ENCODE measurements at regions not wholly inside any gene's neighbourhood (a gene's known extent, or its start where the extent isn't known, plus 50 kb on each side); places are given as distances from the start of the nearest gene placed in this dataset.

DNA sequence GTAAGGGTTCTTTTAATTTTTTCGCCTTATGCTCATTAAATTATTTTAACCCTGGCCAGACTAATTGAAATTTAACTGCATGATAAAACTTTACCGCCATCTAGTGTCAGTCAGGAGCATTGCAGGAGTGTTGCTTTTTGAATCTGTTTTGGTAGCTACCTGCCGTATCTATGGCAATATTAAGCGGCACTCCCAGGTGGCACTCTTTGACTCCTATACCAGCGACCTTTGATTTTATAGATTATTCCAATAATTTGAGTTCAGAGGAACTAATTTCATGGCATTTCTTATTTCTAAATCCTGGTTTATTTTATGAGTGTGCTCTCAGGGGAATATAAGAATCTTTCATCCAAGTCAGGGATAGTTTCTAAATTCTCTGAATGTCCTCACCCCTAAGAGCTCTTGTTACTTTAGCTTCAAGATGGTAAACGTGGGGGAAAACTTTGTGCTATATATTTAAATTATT lies 198.9 kb downstream of the REEP3 start:
- Histone ChIP-seq H3K4me3 (ENCODE audit: insufficient read depth in 1 of 2, low read depth in 1 of 2, low read length in 2 of 2) (peak overlapping the region in 1 of 2 experiments; percentile 70), H3K9ac (ENCODE audit: low read length) (peak overlapping the region; percentile 77), H3K18ac (ENCODE audit: low read depth in 1 of 2, low read length in 2 of 2) (no peak overlapping the region), H2AK5ac (ENCODE audit: low read length, severe bottlenecking) (no peak overlapping the region), H3K9me3 (ENCODE audit: control insufficient read depth, low read length) (no peaks in the 10 kb centered on the region), H3K4me1 (ENCODE audit: control insufficient read depth, insufficient read depth, low read depth, low read length) (peaks cover 13% of the 10 kb centered on the region), H2BK5ac (ENCODE audit: low read depth, low read length, poor library complexity, severe bottlenecking) (no peak overlapping the region), H2BK120ac (ENCODE audit: low read depth, low read length) (no peak overlapping the region), H3K79me1 (replicated peaks; ENCODE audit: low read length, poor library complexity, severe bottlenecking) (no peaks in the 10 kb centered on the region), H3K36me3 (ENCODE audit: control insufficient read depth in 1 of 2, insufficient read depth in 2 of 2, low read depth in 1 of 2, low read length in 2 of 2) (no peaks in the 10 kb centered on the region), H3K4ac (ENCODE audit: low read depth in 1 of 2, low read length in 2 of 2) (no peak overlapping the region), H3K14ac (ENCODE audit: low read length in 2 of 2) (no peak overlapping the region), H3K23ac (ENCODE audit: low read length in 2 of 2) (no peak overlapping the region), H4K91ac (ENCODE audit: low read length) (no peak overlapping the region), H3K27me3 (ENCODE audit: control insufficient read depth in 1 of 2, insufficient read depth in 1 of 2, low read length in 2 of 2) (no peaks in the 10 kb centered on the region), H2AFZ (ENCODE audit: low read depth, low read length) (no peak overlapping the region), H2BK15ac (ENCODE audit: low read depth, poor library complexity, severe bottlenecking) (no peak overlapping the region), H2BK12ac (ENCODE audit: low read length in 2 of 2) (no peak overlapping the region), H3K27ac (ENCODE audit: low read length, poor library complexity, severe bottlenecking) (no peak overlapping the region), H4K8ac (ENCODE audit: low read length) (no peak overlapping the region), H3K4me2 (ENCODE audit: low read length, poor library complexity, severe bottlenecking) (no peak overlapping the region)
- DNase-seq: peak; percentile 49
- WGBS: 0% methylated on average over 1 of the region's 6 CpGs

DNA sequence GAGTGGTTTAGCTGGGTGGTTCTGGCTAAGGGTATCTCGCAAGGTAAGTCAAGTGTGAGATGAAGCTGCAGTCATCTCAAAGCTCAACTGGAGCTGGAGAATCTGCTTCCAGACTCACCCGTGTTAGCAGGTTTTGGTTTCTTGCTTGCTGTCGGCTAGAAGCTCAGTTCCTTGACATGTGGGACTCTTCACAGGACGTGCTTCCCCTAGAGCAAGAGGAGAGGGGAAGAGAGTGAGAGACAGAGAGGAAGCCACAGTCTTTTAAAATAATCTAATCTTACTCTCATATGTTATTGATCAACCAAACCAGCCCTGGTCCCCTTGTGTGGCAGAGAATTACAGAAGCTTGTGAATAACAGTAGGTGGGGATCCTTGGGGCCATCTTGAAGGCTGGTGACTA lies 199.5 kb downstream of the REEP3 start:
- H3K4me2 ChIP-seq (ENCODE audit: low read length, poor library complexity, severe bottlenecking): no peak overlapping the region
- peak overlapping the region in 1 of 2 experiments; percentile 49 for H2BK12ac ChIP-seq (ENCODE audit: low read length in 2 of 2)
- H3K4me3 ChIP-seq (ENCODE audit: insufficient read depth in 1 of 2, low read depth in 1 of 2, low read length in 2 of 2): peak overlapping the region in 1 of 2 experiments; percentile 20
- H3K23ac ChIP-seq (ENCODE audit: low read length in 2 of 2): no peak overlapping the region
- 63% methylated on average over 3 of the region's 4 CpGs for WGBS
- peak overlapping the region; percentile 77 for H3K9ac ChIP-seq (ENCODE audit: low read length)
- H3K79me1 ChIP-seq (replicated peaks; ENCODE audit: low read length, poor library complexity, severe bottlenecking): no peaks in the 10 kb centered on the region
- H3K14ac ChIP-seq (ENCODE audit: low read length in 2 of 2): no peak overlapping the region
- H3K27ac ChIP-seq (ENCODE audit: low read length, poor library complexity, severe bottlenecking): no peak overlapping the region
- H2BK5ac ChIP-seq (ENCODE audit: low read depth, low read length, poor library complexity, severe bottlenecking): no peak overlapping the region
- no peaks in the 10 kb centered on the region for H3K27me3 ChIP-seq (ENCODE audit: control insufficient read depth in 1 of 2, insufficient read depth in 1 of 2, low read length in 2 of 2)
- DNase-seq: no peak
- H2AK5ac ChIP-seq (ENCODE audit: low read length, severe bottlenecking): no peak overlapping the region
- no peaks in the 10 kb centered on the region for H3K9me3 ChIP-seq (ENCODE audit: control insufficient read depth, low read length)
- no peak overlapping the region for H4K8ac ChIP-seq (ENCODE audit: low read length)
- H2BK120ac ChIP-seq (ENCODE audit: low read depth, low read length): no peak overlapping the region
- H4K91ac ChIP-seq (ENCODE audit: low read length): no peak overlapping the region
- peaks cover 13% of the 10 kb centered on the region for H3K4me1 ChIP-seq (ENCODE audit: control insufficient read depth, insufficient read depth, low read depth, low read length)
- H2AFZ ChIP-seq (ENCODE audit: low read depth, low read length): no peak overlapping the region
- H3K36me3 ChIP-seq (ENCODE audit: control insufficient read depth in 1 of 2, insufficient read depth in 2 of 2, low read depth in 1 of 2, low read length in 2 of 2): no peaks in the 10 kb centered on the region
- H3K4ac ChIP-seq (ENCODE audit: low read depth in 1 of 2, low read length in 2 of 2): no peak overlapping the region
- no peak overlapping the region for H2BK15ac ChIP-seq (ENCODE audit: low read depth, poor library complexity, severe bottlenecking)
- H3K18ac ChIP-seq (ENCODE audit: low read depth in 1 of 2, low read length in 2 of 2): no peak overlapping the region

DNA sequence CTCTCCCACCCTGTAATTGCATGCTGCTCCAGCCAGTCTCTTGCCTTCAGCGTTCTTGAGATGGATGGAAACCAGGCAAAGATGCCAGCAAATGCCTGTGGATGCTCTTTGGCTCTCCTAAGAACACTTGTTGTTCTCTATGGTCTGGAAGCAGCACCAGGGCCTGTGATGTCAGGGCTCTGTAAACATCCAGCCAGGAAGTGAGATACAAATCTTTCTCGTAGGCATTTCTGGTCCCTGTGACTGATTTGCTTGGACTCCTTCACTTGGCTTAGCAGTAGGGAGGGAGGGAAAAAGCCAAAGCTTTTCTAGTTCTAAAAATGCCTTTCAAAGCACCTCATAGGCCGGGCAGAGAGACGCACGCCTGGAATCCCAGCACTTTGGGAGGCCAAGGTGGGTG lies 201.3 kb downstream of the REEP3 start:
- Histone ChIP-seq H3K9me3 (ENCODE audit: control insufficient read depth, low read length) (no peaks in the 10 kb centered on the region), H2BK12ac (ENCODE audit: low read length in 2 of 2) (no peak overlapping the region), H3K4ac (ENCODE audit: low read depth in 1 of 2, low read length in 2 of 2) (no peak overlapping the region), H3K79me1 (replicated peaks; ENCODE audit: low read length, poor library complexity, severe bottlenecking) (no peaks in the 10 kb centered on the region), H2BK15ac (ENCODE audit: low read depth, poor library complexity, severe bottlenecking) (no peak overlapping the region), H3K14ac (ENCODE audit: low read length in 2 of 2) (no peak overlapping the region), H2BK5ac (ENCODE audit: low read depth, low read length, poor library complexity, severe bottlenecking) (no peak overlapping the region), H3K36me3 (ENCODE audit: control insufficient read depth in 1 of 2, insufficient read depth in 2 of 2, low read depth in 1 of 2, low read length in 2 of 2) (no peaks in the 10 kb centered on the region), H3K4me2 (ENCODE audit: low read length, poor library complexity, severe bottlenecking) (no peak overlapping the region), H2AK5ac (ENCODE audit: low read length, severe bottlenecking) (no peak overlapping the region), H3K27me3 (ENCODE audit: control insufficient read depth in 1 of 2, insufficient read depth in 1 of 2, low read length in 2 of 2) (no peaks in the 10 kb centered on the region), H3K4me1 (ENCODE audit: control insufficient read depth, insufficient read depth, low read depth, low read length) (peaks cover 9% of the 10 kb centered on the region), H3K27ac (ENCODE audit: low read length, poor library complexity, severe bottlenecking) (no peak overlapping the region), H3K18ac (ENCODE audit: low read depth in 1 of 2, low read length in 2 of 2) (peak overlapping the region in 1 of 2 experiments; percentile 68), H3K23ac (ENCODE audit: low read length in 2 of 2) (no peak overlapping the region), H3K9ac (ENCODE audit: low read length) (no peak overlapping the region), H3K4me3 (ENCODE audit: insufficient read depth in 1 of 2, low read depth in 1 of 2, low read length in 2 of 2) (no peak overlapping the region), H2BK120ac (ENCODE audit: low read depth, low read length) (no peak overlapping the region), H4K8ac (ENCODE audit: low read length) (no peak overlapping the region), H4K91ac (ENCODE audit: low read length) (no peak overlapping the region), H2AFZ (ENCODE audit: low read depth, low read length) (no peak overlapping the region)
- DNase-seq: peak; percentile 86
- WGBS: 15% methylated on average over 5 of the region's 5 CpGs

DNA sequence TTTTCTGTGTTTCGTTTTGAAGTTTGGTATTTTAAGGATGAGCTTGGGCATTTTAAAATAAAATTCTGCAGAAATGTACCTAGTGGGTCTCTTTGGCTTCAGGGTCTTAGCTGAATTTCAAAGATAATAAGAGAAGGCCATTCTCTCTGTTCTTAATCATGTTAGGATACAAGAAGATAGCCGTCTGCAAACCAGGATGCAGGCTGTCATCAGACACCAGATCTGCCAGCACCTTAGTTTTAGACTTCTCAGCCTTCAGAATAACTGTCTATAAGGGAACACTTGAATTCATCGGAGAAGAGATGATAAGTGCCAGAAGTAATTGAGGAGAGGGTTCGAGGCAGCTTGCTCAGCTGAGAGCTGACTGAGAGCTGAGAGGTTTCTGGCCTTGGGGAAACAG lies 202.1 kb downstream of the REEP3 start:
- Histone ChIP-seq H3K4ac (ENCODE audit: low read depth in 1 of 2, low read length in 2 of 2) (no peak overlapping the region), H2BK12ac (ENCODE audit: low read length in 2 of 2) (no peak overlapping the region), H3K79me1 (replicated peaks; ENCODE audit: low read length, poor library complexity, severe bottlenecking) (no peaks in the 10 kb centered on the region), H2BK5ac (ENCODE audit: low read depth, low read length, poor library complexity, severe bottlenecking) (no peak overlapping the region), H2BK15ac (ENCODE audit: low read depth, poor library complexity, severe bottlenecking) (no peak overlapping the region), H4K91ac (ENCODE audit: low read length) (no peak overlapping the region), H3K9me3 (ENCODE audit: control insufficient read depth, low read length) (no peaks in the 10 kb centered on the region), H3K14ac (ENCODE audit: low read length in 2 of 2) (no peak overlapping the region), H4K8ac (ENCODE audit: low read length) (no peak overlapping the region), H2BK120ac (ENCODE audit: low read depth, low read length) (no peak overlapping the region), H3K27me3 (ENCODE audit: control insufficient read depth in 1 of 2, insufficient read depth in 1 of 2, low read length in 2 of 2) (no peaks in the 10 kb centered on the region), H3K27ac (ENCODE audit: low read length, poor library complexity, severe bottlenecking) (no peak overlapping the region), H3K4me1 (ENCODE audit: control insufficient read depth, insufficient read depth, low read depth, low read length) (peaks cover 4% of the 10 kb centered on the region), H3K9ac (ENCODE audit: low read length) (no peak overlapping the region), H3K23ac (ENCODE audit: low read length in 2 of 2) (no peak overlapping the region), H3K36me3 (ENCODE audit: control insufficient read depth in 1 of 2, insufficient read depth in 2 of 2, low read depth in 1 of 2, low read length in 2 of 2) (no peaks in the 10 kb centered on the region), H2AFZ (ENCODE audit: low read depth, low read length) (no peak overlapping the region), H3K4me3 (ENCODE audit: insufficient read depth in 1 of 2, low read depth in 1 of 2, low read length in 2 of 2) (no peak overlapping the region), H3K18ac (ENCODE audit: low read depth in 1 of 2, low read length in 2 of 2) (no peak overlapping the region), H3K4me2 (ENCODE audit: low read length, poor library complexity, severe bottlenecking) (no peak overlapping the region), H2AK5ac (ENCODE audit: low read length, severe bottlenecking) (no peak overlapping the region)
- 45% methylated on average over 3 of the region's 4 CpGs for WGBS
- DNase-seq: no peak

Data from mesenchymal stem cell (in vitro differentiated cells and primary cell).